Activated naive CD4-positive, alpha-beta T cell treated with anti-CD3 and anti-CD28 coated beads, Interleukin-2, amount 50 U/mL, for 24 hours (primary cell): ENCODE measurements at regions not wholly inside any gene's neighbourhood (a gene's known extent, or its start where the extent isn't known, plus 50 kb on each side); places are given as distances from the start of the nearest gene placed in this dataset.

Experiments
- H3K27ac Mint-ChIP-seq: one replicate; pipeline ENCODE4 v1.8.0; 2021; ENCODE audit warnings: mild to moderate bottlenecking, mixed read lengths
- H3K27me3 Mint-ChIP-seq: one replicate; pipeline ENCODE4 v1.8.0; 2021; ENCODE audit warnings: mixed read lengths
- H3K36me3 Mint-ChIP-seq: one replicate; pipeline ENCODE4 v1.8.0; 2021; ENCODE audit warnings: mixed read lengths
- H3K4me1 Mint-ChIP-seq: one replicate; pipeline ENCODE4 v1.8.0; 2021; ENCODE audit warnings: mixed read lengths
- H3K4me3 Mint-ChIP-seq: one replicate; pipeline ENCODE4 v1.8.0; 2021; ENCODE audit warnings: mild to moderate bottlenecking, mixed read lengths
- H3K9me3 Mint-ChIP-seq: one replicate; pipeline ENCODE4 v1.8.0; 2021; ENCODE audit warnings: mixed read lengths

- peaks cover 22% of the 10 kb centered on the region for H3K9me3 Mint-ChIP-seq
- H3K27ac Mint-ChIP-seq, result no peak overlapping the region
- no peaks in the 10 kb centered on the region for H3K27me3 Mint-ChIP-seq
- no peaks in the 10 kb centered on the region for H3K4me1 Mint-ChIP-seq
- no peaks in the 10 kb centered on the region for H3K36me3 Mint-ChIP-seq
- H3K4me3 Mint-ChIP-seq, result no peak overlapping the region
These were observed 551.7 kb upstream of the LRRTM1 start for GRCh38 chr2:80856227-80856626.

DNA sequence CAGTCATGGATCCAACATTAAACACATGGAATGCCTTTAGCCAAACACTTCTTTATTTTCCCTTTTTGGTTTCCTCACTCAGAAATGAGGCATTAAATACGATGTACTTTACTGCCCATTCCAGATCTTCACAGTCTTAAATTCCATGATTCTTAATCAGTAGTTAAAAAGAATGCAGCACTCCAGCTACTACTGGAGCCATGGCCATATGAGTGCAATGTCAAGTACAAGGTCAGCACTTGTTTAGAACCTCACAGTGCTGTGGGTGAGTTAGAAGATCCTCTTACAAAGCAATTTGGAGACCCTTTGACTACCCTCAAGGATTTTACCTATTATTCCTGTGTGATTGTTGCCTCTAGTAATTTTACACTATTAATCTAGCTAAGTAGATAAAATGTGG lies 550.3 kb upstream of the LRRTM1 start:
- Mint-ChIP-seq H3K4me1 (no peaks in the 10 kb centered on the region), H3K4me3 (no peak overlapping the region), H3K27ac (no peak overlapping the region), H3K27me3 (no peaks in the 10 kb centered on the region), H3K36me3 (no peaks in the 10 kb centered on the region), H3K9me3 (peaks cover 22% of the 10 kb centered on the region)

GRCh38 chr2:80852808-80853139 lies 548.2 kb upstream of the LRRTM1 start:
- no peak overlapping the region for H3K27ac Mint-ChIP-seq
- no peak overlapping the region for H3K4me3 Mint-ChIP-seq

DNA sequence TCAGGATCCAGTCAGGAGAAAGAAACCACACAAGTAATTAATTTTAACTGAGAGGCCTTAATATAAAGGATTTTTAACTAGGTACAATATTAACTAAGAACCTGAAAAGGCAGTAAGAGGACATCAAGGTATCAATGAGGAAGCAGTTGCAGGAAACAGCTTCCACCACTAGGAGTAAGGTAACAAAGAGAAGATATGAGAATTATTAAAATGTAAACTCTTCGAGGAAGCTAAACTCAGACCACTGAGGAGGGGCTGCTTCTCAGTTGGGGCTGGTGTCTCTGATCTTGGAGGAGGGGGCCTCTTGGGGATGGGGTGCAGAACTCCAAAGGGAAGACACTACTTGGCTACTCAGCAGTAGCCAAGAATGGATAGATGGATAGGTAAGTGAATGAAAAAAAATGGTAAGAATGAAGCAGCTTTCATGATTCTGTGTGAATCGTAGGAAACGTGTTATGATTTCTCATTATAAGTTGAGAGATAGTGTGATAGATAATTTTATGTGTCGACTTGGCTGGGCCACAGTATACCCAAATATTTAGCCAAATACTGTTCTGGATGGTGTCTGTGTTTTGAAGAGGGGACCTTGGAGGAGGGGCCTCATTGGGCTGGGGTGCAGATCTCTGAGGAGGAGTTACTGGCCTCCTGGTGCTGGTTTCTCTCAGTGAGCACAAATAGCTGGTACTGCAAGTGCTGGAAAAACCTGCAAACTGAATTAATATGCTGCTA lies 547.7 kb upstream of the LRRTM1 start:
- H3K9me3 Mint-ChIP-seq, result peaks cover 25% of the 10 kb centered on the region
- no peaks in the 10 kb centered on the region for H3K27me3 Mint-ChIP-seq
- H3K4me3 Mint-ChIP-seq, result no peak overlapping the region
- H3K27ac Mint-ChIP-seq, result no peak overlapping the region
- H3K36me3 Mint-ChIP-seq, result no peaks in the 10 kb centered on the region
- H3K4me1 Mint-ChIP-seq, result no peaks in the 10 kb centered on the region

More at GRCh38 chr2:80852808-80853139, 548.2 kb upstream of the LRRTM1 start:
- no peaks in the 10 kb centered on the region for H3K27me3 Mint-ChIP-seq
- H3K36me3 Mint-ChIP-seq, result no peaks in the 10 kb centered on the region
- peaks cover 25% of the 10 kb centered on the region for H3K9me3 Mint-ChIP-seq
- no peaks in the 10 kb centered on the region for H3K4me1 Mint-ChIP-seq

DNA sequence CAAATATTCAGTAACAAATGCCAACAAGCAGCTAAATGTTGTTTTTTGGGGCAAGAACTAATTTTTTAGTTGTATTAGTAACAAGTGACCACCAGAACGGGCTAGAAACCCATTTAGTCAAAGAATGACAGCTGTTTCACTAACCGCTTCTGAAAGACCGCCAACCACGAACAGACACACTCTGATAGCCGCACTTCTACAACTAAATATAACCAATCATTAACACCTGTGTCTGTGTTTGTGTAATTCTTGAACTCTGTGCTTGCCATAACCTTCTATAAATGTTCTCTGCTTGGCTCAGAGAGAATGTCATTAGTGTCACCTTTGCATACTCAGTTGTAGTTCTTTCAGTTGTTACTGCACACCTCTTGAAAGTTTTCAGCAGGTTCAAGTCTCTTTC lies 526.3 kb upstream of the LRRTM1 start:
- H3K4me3 Mint-ChIP-seq, result no peak overlapping the region
- H3K27me3 Mint-ChIP-seq, result no peaks in the 10 kb centered on the region
- no peak overlapping the region for H3K27ac Mint-ChIP-seq
- H3K9me3 Mint-ChIP-seq, result peaks cover 10% of the 10 kb centered on the region
- no peaks in the 10 kb centered on the region for H3K4me1 Mint-ChIP-seq
- H3K36me3 Mint-ChIP-seq, result no peaks in the 10 kb centered on the region

- peaks cover 14% of the 10 kb centered on the region for H3K9me3 Mint-ChIP-seq
- H3K4me3 Mint-ChIP-seq, result no peak overlapping the region
- H3K4me1 Mint-ChIP-seq, result no peaks in the 10 kb centered on the region
- H3K27me3 Mint-ChIP-seq, result no peaks in the 10 kb centered on the region
- H3K27ac Mint-ChIP-seq, result no peak overlapping the region
- no peaks in the 10 kb centered on the region for H3K36me3 Mint-ChIP-seq
These were observed 518.4 kb upstream of the LRRTM1 start for GRCh38 chr2:80822999-80823398.

DNA sequence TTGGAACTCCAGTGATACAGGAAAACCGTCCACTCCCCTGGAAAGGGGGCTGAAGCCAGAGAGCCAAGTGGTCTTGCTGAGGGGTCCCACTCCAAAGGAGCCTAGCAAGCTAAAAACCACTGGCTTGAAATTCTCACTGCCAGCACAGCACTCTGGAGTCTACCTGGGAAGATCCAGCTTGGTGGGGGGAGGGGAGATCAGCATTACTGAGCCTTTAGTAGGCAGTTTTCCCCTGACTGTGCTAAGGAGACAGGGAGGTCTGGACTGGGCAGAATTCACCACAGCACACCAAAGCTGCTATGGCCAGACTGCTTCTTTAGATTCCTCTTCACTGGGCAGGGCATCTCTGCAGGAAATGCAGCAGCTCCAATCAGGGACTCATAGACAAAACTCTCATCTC lies 510.7 kb upstream of the LRRTM1 start:
- peaks cover 12% of the 10 kb centered on the region for H3K9me3 Mint-ChIP-seq
- H3K36me3 Mint-ChIP-seq, result no peaks in the 10 kb centered on the region
- H3K4me1 Mint-ChIP-seq, result no peaks in the 10 kb centered on the region
- no peak overlapping the region for H3K4me3 Mint-ChIP-seq
- no peak overlapping the region for H3K27ac Mint-ChIP-seq
- H3K27me3 Mint-ChIP-seq, result no peaks in the 10 kb centered on the region

- Mint-ChIP-seq H3K27me3 (no peaks in the 10 kb centered on the region), H3K27ac (no peak overlapping the region), H3K36me3 (no peaks in the 10 kb centered on the region), H3K4me3 (no peak overlapping the region), H3K4me1 (no peaks in the 10 kb centered on the region), H3K9me3 (peaks cover 5% of the 10 kb centered on the region)
These were observed 482.0 kb upstream of the LRRTM1 start for GRCh38 chr2:80786584-80786983.

DNA sequence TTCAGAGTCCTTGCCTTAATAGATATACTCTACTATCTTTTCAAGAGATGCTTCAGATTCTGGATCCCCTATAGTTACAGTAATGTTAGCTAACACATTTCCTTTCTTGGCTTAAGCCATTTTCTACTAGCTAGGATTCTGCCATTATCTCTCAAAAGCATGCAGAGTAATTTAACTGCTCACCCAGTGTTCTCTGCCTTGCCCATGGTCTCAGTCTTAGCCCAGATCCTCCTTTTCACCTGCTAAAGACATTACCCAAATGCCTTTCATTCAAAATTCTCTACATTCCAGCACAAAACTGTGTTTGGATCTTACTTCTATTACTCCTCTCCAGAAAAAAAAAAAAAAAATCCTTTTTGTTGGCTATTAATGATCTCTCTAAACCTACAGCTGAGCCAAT lies 474.2 kb upstream of the LRRTM1 start:
- Mint-ChIP-seq H3K36me3 (no peaks in the 10 kb centered on the region), H3K4me1 (no peaks in the 10 kb centered on the region), H3K27me3 (no peaks in the 10 kb centered on the region), H3K9me3 (peaks cover 5% of the 10 kb centered on the region), H3K4me3 (no peak overlapping the region), H3K27ac (no peak overlapping the region)

GRCh38 chr2:80748592-80748991 lies 444.0 kb upstream of the LRRTM1 start:
- no peaks in the 10 kb centered on the region for H3K36me3 Mint-ChIP-seq
- no peak overlapping the region for H3K27ac Mint-ChIP-seq
- H3K9me3 Mint-ChIP-seq, result peaks cover 15% of the 10 kb centered on the region
- no peaks in the 10 kb centered on the region for H3K27me3 Mint-ChIP-seq
- no peak overlapping the region for H3K4me3 Mint-ChIP-seq
- no peaks in the 10 kb centered on the region for H3K4me1 Mint-ChIP-seq

GRCh38 chr2:80737047-80737446 lies 432.5 kb upstream of the LRRTM1 start:
- Mint-ChIP-seq H3K27me3 (no peaks in the 10 kb centered on the region), H3K4me3 (no peak overlapping the region), H3K9me3 (peaks cover 20% of the 10 kb centered on the region), H3K36me3 (peaks cover 1% of the 10 kb centered on the region), H3K4me1 (no peaks in the 10 kb centered on the region), H3K27ac (no peak overlapping the region)

DNA sequence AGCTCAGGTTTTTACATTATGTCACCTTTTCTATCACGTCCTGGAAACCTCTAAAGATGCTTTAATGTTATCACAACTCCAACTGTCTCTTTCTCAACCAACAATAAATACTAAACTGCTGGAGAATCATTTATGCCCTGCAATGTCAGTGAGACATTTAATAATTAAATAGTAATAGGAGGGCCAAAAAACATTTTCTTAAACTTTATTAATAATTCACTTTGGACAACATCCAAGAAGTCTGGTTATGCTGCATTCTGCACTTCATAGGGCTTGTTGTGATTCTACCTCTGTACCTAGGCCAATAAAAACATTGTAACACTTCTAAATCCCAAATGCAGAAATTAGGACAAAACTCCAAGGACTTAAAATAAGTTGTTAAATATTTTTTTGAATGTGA lies 420.4 kb upstream of the LRRTM1 start:
- H3K36me3 Mint-ChIP-seq, result no peaks in the 10 kb centered on the region
- H3K9me3 Mint-ChIP-seq, result peaks cover 15% of the 10 kb centered on the region
- no peaks in the 10 kb centered on the region for H3K27me3 Mint-ChIP-seq
- H3K4me3 Mint-ChIP-seq, result no peak overlapping the region
- H3K4me1 Mint-ChIP-seq, result no peaks in the 10 kb centered on the region
- no peak overlapping the region for H3K27ac Mint-ChIP-seq

GRCh38 chr2:80722803-80723202 lies 418.3 kb upstream of the LRRTM1 start:
- H3K36me3 Mint-ChIP-seq, result no peaks in the 10 kb centered on the region
- H3K4me3 Mint-ChIP-seq, result no peak overlapping the region
- H3K9me3 Mint-ChIP-seq, result peaks cover 15% of the 10 kb centered on the region
- H3K4me1 Mint-ChIP-seq, result no peaks in the 10 kb centered on the region
- H3K27ac Mint-ChIP-seq, result no peak overlapping the region
- no peaks in the 10 kb centered on the region for H3K27me3 Mint-ChIP-seq

- Mint-ChIP-seq H3K27ac (no peak overlapping the region), H3K4me3 (no peak overlapping the region), H3K9me3 (peaks cover 7% of the 10 kb centered on the region), H3K27me3 (no peaks in the 10 kb centered on the region), H3K4me1 (no peaks in the 10 kb centered on the region), H3K36me3 (no peaks in the 10 kb centered on the region)
These were observed 415.1 kb upstream of the LRRTM1 start for GRCh38 chr2:80719607-80720006.

GRCh38 chr2:80715433-80715832 lies 410.9 kb upstream of the LRRTM1 start:
- no peak overlapping the region for H3K4me3 Mint-ChIP-seq

DNA sequence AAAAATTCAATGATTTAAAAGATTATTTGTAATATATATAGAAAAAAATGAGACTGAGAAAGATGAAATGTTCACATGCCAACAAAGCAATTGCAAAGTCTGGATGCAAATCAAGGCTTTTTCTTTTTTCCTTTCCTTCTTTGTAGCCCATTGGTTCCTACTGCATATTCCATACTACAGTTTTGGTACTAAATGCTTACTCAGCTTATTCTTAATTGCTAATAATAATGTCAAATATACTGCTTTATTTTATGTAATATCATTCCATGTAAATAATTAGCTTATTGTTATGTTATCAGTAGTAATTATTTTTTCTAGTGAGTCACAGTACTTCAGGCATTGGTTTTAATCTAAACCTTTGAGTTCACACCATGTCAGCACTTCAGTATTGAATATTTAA lies 407.4 kb upstream of the LRRTM1 start:
- Mint-ChIP-seq H3K9me3 (peaks cover 9% of the 10 kb centered on the region), H3K27me3 (no peaks in the 10 kb centered on the region), H3K27ac (no peak overlapping the region), H3K4me3 (no peak overlapping the region), H3K4me1 (no peaks in the 10 kb centered on the region), H3K36me3 (no peaks in the 10 kb centered on the region)

More at GRCh38 chr2:80715433-80715832, 410.9 kb upstream of the LRRTM1 start:
- Mint-ChIP-seq H3K27me3 (no peaks in the 10 kb centered on the region), H3K9me3 (peaks cover 9% of the 10 kb centered on the region), H3K36me3 (no peaks in the 10 kb centered on the region), H3K27ac (no peak overlapping the region), H3K4me1 (no peaks in the 10 kb centered on the region)

DNA sequence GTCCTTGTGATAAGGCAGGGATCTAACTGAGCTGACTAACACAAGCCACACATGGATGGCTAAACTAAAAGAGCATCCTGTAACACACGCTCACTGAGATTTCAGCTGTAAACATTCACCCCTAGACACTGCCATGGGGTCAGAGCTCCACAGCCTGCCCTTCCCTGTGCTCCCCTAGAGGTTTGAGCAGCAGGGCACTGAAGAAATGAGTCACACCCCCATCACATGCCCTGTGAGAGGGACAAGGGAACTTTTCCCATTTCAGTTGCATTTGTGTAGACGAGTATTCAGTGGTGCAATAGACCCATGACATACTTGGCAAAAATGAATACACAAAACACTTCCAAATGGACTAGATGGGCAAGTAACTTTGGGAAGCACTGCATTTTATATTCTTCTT lies 402.4 kb upstream of the LRRTM1 start:
- no peaks in the 10 kb centered on the region for H3K4me1 Mint-ChIP-seq
- H3K27ac Mint-ChIP-seq, result no peak overlapping the region
- no peaks in the 10 kb centered on the region for H3K27me3 Mint-ChIP-seq
- H3K9me3 Mint-ChIP-seq, result peaks cover 5% of the 10 kb centered on the region
- H3K36me3 Mint-ChIP-seq, result no peaks in the 10 kb centered on the region
- no peak overlapping the region for H3K4me3 Mint-ChIP-seq
